ENCODE measurements at regions not wholly inside any gene's neighbourhood (a gene's known extent, or its start where the extent isn't known, plus 50 kb on each side); places are given as distances from the start of the nearest gene placed in this dataset.

- TF ChIP-seq, protein P1, sequence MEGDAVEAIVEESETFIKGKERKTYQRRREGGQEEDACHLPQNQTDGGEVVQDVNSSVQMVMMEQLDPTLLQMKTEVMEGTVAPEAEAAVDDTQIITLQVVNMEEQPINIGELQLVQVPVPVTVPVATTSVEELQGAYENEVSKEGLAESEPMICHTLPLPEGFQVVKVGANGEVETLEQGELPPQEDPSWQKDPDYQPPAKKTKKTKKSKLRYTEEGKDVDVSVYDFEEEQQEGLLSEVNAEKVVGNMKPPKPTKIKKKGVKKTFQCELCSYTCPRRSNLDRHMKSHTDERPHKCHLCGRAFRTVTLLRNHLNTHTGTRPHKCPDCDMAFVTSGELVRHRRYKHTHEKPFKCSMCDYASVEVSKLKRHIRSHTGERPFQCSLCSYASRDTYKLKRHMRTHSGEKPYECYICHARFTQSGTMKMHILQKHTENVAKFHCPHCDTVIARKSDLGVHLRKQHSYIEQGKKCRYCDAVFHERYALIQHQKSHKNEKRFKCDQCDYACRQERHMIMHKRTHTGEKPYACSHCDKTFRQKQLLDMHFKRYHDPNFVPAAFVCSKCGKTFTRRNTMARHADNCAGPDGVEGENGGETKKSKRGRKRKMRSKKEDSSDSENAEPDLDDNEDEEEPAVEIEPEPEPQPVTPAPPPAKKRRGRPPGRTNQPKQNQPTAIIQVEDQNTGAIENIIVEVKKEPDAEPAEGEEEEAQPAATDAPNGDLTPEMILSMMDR (IDR thresholded peaks at IDR 0.05), result no peak
- no peak for TF ChIP-seq POLR2A (IDR thresholded peaks at IDR 0.05)
These were observed 522.6 kb downstream of the MN1 start for GRCh38 chr22:27278946-27279345.

Data from stomach (tissue), 4 donors.